ENCODE measurements at regions not wholly inside any gene's neighbourhood (a gene's known extent, or its start where the extent isn't known, plus 50 kb on each side); places are given as distances from the start of the nearest gene placed in this dataset.
A peak's percentile ranks its signal among the peaks of the same experiment; 100 is the strongest.
"Not testable (repeated sequence)": the region's sequence is repeated elsewhere in the genome, so short reads cannot be mapped to it uniquely, and the experiment has no call there.

DNA sequence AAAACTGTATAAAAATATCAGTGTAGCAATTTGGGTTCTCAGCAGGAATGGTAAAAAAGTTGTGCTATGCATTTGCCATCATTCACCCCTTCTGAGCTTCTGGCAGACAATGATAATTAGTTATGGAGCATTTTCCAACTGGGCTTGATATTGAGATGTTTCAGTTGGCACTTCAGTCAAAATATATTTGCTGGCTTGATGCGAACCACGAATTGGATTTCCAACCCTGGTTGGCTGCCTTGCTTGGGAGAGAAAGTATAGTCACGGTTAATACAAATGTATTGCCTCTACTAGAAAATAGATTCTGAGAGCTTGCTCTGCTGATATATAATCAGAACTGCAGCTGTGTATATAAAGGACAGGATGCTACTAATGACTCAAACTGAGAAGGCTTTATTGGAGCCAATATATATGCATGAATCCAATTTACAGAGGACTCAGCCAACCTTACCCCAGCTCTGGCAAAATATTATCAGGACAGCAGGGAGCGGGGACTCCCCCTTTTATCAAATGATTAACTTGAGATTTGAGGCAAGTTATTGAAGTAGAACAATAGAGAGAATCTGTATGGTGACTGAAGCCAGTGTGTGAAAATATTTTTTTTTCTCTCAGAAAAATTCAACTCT lies 219.8 kb upstream of the SMIM30 start:
- ATAC-seq (ENCODE audit: insufficient read depth, low read depth), result no peak
- no peaks in the 10 kb centered on the region for H3K9me3 ChIP-seq (ENCODE audit: insufficient read depth, low read length, severe bottlenecking)
- no peak overlapping the region for H3K4me2 ChIP-seq (ENCODE audit: insufficient read depth, low read length)
- H3K9ac ChIP-seq (ENCODE audit: low read depth, low read length), result no peak overlapping the region
- no peak for DNase-seq
- no peak overlapping the region for H3K27ac ChIP-seq (ENCODE audit: low read length)
- H3K79me2 ChIP-seq (ENCODE audit: insufficient read depth, low read length), result no peaks in the 10 kb centered on the region
- no peak overlapping the region for H3K4me3 ChIP-seq (ENCODE audit: low read depth in 1 of 2, low read length in 2 of 2)
- no peaks in the 10 kb centered on the region for H3K36me3 ChIP-seq (ENCODE audit: insufficient read depth, low read length)
- no peaks in the 10 kb centered on the region for H3K27me3 ChIP-seq (ENCODE audit: insufficient read depth, low read length, poor library complexity)
- no peaks in the 10 kb centered on the region for H4K20me1 ChIP-seq (ENCODE audit: insufficient read depth, low read length)
- TF ChIP-seq, protein P1, sequence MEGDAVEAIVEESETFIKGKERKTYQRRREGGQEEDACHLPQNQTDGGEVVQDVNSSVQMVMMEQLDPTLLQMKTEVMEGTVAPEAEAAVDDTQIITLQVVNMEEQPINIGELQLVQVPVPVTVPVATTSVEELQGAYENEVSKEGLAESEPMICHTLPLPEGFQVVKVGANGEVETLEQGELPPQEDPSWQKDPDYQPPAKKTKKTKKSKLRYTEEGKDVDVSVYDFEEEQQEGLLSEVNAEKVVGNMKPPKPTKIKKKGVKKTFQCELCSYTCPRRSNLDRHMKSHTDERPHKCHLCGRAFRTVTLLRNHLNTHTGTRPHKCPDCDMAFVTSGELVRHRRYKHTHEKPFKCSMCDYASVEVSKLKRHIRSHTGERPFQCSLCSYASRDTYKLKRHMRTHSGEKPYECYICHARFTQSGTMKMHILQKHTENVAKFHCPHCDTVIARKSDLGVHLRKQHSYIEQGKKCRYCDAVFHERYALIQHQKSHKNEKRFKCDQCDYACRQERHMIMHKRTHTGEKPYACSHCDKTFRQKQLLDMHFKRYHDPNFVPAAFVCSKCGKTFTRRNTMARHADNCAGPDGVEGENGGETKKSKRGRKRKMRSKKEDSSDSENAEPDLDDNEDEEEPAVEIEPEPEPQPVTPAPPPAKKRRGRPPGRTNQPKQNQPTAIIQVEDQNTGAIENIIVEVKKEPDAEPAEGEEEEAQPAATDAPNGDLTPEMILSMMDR (IDR thresholded peaks at IDR 0.05; ENCODE audit: borderline replicate concordance, extremely low read depth, low read length, poor library complexity, severe bottlenecking), result no peak
- no peak for TF ChIP-seq EZH2 (IDR thresholded peaks at IDR 0.05; ENCODE audit: borderline replicate concordance, low read depth, low read length, severe bottlenecking)
- H2AFZ ChIP-seq (ENCODE audit: low read depth, low read length), result no peak overlapping the region
- no peaks in the 10 kb centered on the region for H3K4me1 ChIP-seq (ENCODE audit: insufficient read depth, low read length)

DNA sequence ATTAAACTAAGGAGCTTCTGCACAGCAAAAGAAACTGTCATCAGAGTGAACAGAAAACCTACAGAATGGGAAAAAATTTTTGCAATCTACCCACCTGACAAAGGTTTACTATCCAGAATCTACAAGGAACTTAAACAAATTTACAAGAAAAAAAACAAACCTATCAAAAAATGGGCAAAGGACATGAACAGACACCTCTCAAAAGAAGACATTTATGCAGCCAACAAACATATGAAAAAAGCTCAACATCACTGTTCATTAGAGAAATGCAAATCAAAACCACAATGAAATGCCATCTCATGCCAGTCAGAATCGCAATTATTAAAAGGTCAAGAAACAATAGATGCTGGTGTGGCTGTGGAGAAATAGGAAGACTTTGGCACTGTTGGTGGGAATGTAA lies 218.5 kb upstream of the SMIM30 start:
- not testable (repeated sequence) for H3K36me3 ChIP-seq (ENCODE audit: insufficient read depth, low read length); ATAC-seq (ENCODE audit: insufficient read depth, low read depth); H3K79me2 ChIP-seq (ENCODE audit: insufficient read depth, low read length); H2AFZ ChIP-seq (ENCODE audit: low read depth, low read length); H3K9me3 ChIP-seq (ENCODE audit: insufficient read depth, low read length, severe bottlenecking); H3K27me3 ChIP-seq (ENCODE audit: insufficient read depth, low read length, poor library complexity); H3K4me2 ChIP-seq (ENCODE audit: insufficient read depth, low read length); DNase-seq; H4K20me1 ChIP-seq (ENCODE audit: insufficient read depth, low read length); H3K4me3 ChIP-seq (ENCODE audit: low read depth in 1 of 2, low read length in 2 of 2); H3K9ac ChIP-seq (ENCODE audit: low read depth, low read length); H3K4me1 ChIP-seq (ENCODE audit: insufficient read depth, low read length); H3K27ac ChIP-seq (ENCODE audit: low read length)

DNA sequence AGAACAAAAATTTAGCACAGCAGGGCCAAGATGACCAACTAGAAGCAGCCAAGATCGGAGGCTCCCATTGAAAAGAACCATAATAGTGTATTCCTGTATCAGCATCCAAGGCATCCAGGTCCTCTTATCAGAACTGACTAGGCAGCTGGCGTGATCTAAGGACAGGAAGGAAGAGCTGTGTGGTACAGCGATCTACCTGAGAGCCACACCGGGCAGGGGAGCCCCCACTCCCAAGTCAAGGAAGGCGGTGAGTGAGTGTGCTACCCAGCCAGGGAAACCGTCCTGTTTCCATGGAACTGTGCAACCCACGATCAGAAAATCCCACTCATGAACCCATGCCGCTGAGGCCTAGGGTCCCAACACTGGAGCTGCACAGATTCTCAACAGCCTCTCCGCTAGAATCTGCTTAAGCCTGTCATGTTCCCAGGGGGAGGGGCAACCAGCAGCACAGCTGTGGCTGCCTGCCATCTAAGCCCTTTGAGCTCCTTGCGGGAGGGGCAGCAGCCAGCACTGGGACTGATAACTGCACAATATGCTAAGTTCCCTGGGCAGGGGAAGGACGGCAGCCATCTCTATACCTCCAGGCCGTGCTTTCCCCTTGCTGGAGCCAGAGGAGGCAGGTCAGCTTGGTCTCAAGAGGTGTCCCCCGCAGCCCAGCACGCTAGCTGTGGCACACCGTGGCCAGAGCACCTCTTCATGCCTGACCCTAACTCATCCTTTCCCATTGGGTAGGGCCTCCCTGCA lies 213.0 kb upstream of the SMIM30 start:
- Histone ChIP-seq H3K36me3 (ENCODE audit: insufficient read depth, low read length) (no peaks in the 10 kb centered on the region), H3K4me3 (ENCODE audit: low read depth in 1 of 2, low read length in 2 of 2) (no peak overlapping the region), H3K79me2 (ENCODE audit: insufficient read depth, low read length) (no peaks in the 10 kb centered on the region), H3K4me2 (ENCODE audit: insufficient read depth, low read length) (no peak overlapping the region), H3K27ac (ENCODE audit: low read length) (no peak overlapping the region), H2AFZ (ENCODE audit: low read depth, low read length) (no peak overlapping the region), H3K4me1 (ENCODE audit: insufficient read depth, low read length) (no peaks in the 10 kb centered on the region), H3K9ac (ENCODE audit: low read depth, low read length) (no peak overlapping the region), H3K9me3 (ENCODE audit: insufficient read depth, low read length, severe bottlenecking) (no peaks in the 10 kb centered on the region), H4K20me1 (ENCODE audit: insufficient read depth, low read length) (no peaks in the 10 kb centered on the region), H3K27me3 (ENCODE audit: insufficient read depth, low read length, poor library complexity) (no peaks in the 10 kb centered on the region)
- ATAC-seq (ENCODE audit: insufficient read depth, low read depth) (no peak), DNase-seq (peak; percentile 3)
- TF ChIP-seq, protein P1 (IDR thresholded peaks at IDR 0.05; ENCODE audit: borderline replicate concordance, extremely low read depth, low read length, poor library complexity, severe bottlenecking), result no peak
- TF ChIP-seq EZH2 (IDR thresholded peaks at IDR 0.05; ENCODE audit: borderline replicate concordance, low read depth, low read length, severe bottlenecking), result no peak

DNA sequence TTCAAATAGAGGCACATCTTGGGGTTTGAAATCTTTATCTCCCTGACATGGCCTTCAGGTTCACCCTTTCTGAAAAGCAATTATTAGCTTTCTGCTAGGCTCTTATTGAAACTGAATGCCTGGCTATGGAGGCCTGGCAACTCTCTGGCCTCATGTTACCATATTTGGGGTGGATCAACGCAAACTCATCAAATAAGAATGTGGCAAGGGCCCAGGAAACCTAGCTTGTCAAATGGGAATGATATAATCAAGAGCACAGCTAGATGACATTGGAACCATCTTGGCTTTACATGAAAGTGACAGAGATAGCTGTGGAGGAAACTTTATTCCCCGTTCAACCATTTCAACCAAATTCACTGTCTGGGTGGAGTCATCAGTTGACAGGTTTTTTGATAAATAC lies 202.8 kb upstream of the SMIM30 start:
- H3K4me2 ChIP-seq (ENCODE audit: insufficient read depth, low read length), result no peak overlapping the region
- ATAC-seq (ENCODE audit: insufficient read depth, low read depth), result no peak
- no peaks in the 10 kb centered on the region for H3K27me3 ChIP-seq (ENCODE audit: insufficient read depth, low read length, poor library complexity)
- H3K9ac ChIP-seq (ENCODE audit: low read depth, low read length), result no peak overlapping the region
- no peak overlapping the region for H3K4me3 ChIP-seq (ENCODE audit: low read depth in 1 of 2, low read length in 2 of 2)
- no peak for DNase-seq
- H3K4me1 ChIP-seq (ENCODE audit: insufficient read depth, low read length), result no peaks in the 10 kb centered on the region
- no peaks in the 10 kb centered on the region for H3K9me3 ChIP-seq (ENCODE audit: insufficient read depth, low read length, severe bottlenecking)
- H4K20me1 ChIP-seq (ENCODE audit: insufficient read depth, low read length), result no peaks in the 10 kb centered on the region
- no peak overlapping the region for H3K27ac ChIP-seq (ENCODE audit: low read length)
- no peaks in the 10 kb centered on the region for H3K36me3 ChIP-seq (ENCODE audit: insufficient read depth, low read length)
- no peaks in the 10 kb centered on the region for H3K79me2 ChIP-seq (ENCODE audit: insufficient read depth, low read length)
- no peak for TF ChIP-seq EZH2 (IDR thresholded peaks at IDR 0.05; ENCODE audit: borderline replicate concordance, low read depth, low read length, severe bottlenecking)
- H2AFZ ChIP-seq (ENCODE audit: low read depth, low read length), result no peak overlapping the region

Measured in DND-41 (cell line).